Left lung (tissue), 4 donors: ENCODE measurements at regions not wholly inside any gene's neighbourhood (a gene's known extent, or its start where the extent isn't known, plus 50 kb on each side); places are given as distances from the start of the nearest gene placed in this dataset.
"Not testable (repeated sequence)": the region's sequence is repeated elsewhere in the genome, so short reads cannot be mapped to it uniquely, and the experiment has no call there.

Experiments
- ATAC-seq: fragments of 200-7000 bp; cut with Tn5 transposase; one replicate; pipeline ENCODE4 v1.9.1; 2020; ENCODE audit warnings: moderate library complexity
- DNase-seq, 4 donors: peaks; one replicate each; pipeline ENCODE4 v3.0.0-alpha.2; 2013 to 2020
- H3K27ac ChIP-seq, 2 donors: fragments of 200-600 bp; sonication (generic) in 1 of 2; one replicate each; pipeline versions ENCODE4 v1.5.0 to v1.8.0; 2020 to 2021
- H3K27me3 ChIP-seq, 2 donors: fragments of 200-600 bp; sonication (generic) in 1 of 2; one replicate each; pipeline versions ENCODE4 v1.5.0 to v1.8.0; 2020 to 2021
- H3K36me3 ChIP-seq, 2 donors: fragments of 200-600 bp; sonication (generic) in 1 of 2; one replicate each; pipeline versions ENCODE4 v1.5.0 to v1.8.0; 2020 to 2021
- H3K4me1 ChIP-seq, 2 donors: fragments of 200-600 bp; one replicate each; pipeline ENCODE4 v1.8.0; 2021
- H3K4me3 ChIP-seq, 2 donors: fragments of 200-600 bp; sonication (generic) in 1 of 2; one replicate each; pipeline versions ENCODE4 v1.5.0 to v1.8.0; 2020 to 2021; ENCODE audit warnings: mild to moderate bottlenecking in 1 of 2
- H3K9me3 ChIP-seq, 2 donors: fragments of 200-600 bp; sonication (generic) in 1 of 2; one replicate each; pipeline versions ENCODE4 v1.5.0 to v1.8.0; 2020 to 2021
- CTCF ChIP-seq, 2 donors: fragments of 200-600 bp; sonication (generic) in 1 of 2; IDR thresholded peaks; one replicate each; pipeline versions ENCODE4 v1.5.0 to v1.8.0; 2021; ENCODE audit warnings: antibody characterized with exemption in 2 of 2
- intact Hi-C, 2 donors: fragments of 100-400 bp; cut with DNase I; formaldehyde crosslinking; loops; one replicate each; pipeline versions ENCODE4 v1.11.2 to v1.14.2; 2022
- donor health status: DM: no; HTN: yes; CAD: no.
- donor health status: DM: no; HTN: no; CAD: no.

GRCh38 chr12:125544960-125545359, 479.7 kb downstream of the AACS start:
- intact Hi-C loops = no loop called here
- peak; percentile 85 for ATAC-seq

GRCh38 chr12:125549171-125549570, 483.9 kb downstream of the AACS start:
- DNase-seq (no peak), ATAC-seq (no peak)
- Histone ChIP-seq H3K4me3 (no peak overlapping the region), H3K27me3 (no peaks in the 10 kb centered on the region), H3K9me3 (no peaks in the 10 kb centered on the region), H3K4me1 (no peaks in the 10 kb centered on the region), H3K36me3 (no peaks in the 10 kb centered on the region), H3K27ac (no peak overlapping the region)
- no peak for TF ChIP-seq CTCF (IDR thresholded peaks at IDR 0.05)
- intact Hi-C loops = no loop called here

More at GRCh38 chr12:125544960-125545359, 479.7 kb downstream of the AACS start:
- Histone ChIP-seq H3K9me3 (no peaks in the 10 kb centered on the region), H3K4me3 (no peak overlapping the region), H3K27ac (no peak overlapping the region), H3K4me1 (no peaks in the 10 kb centered on the region), H3K27me3 (no peaks in the 10 kb centered on the region), H3K36me3 (no peaks in the 10 kb centered on the region)
- TF ChIP-seq CTCF (IDR thresholded peaks at IDR 0.05) = no peak
- DNase-seq = no peak

- no peaks in the 10 kb centered on the region for H3K36me3 ChIP-seq
- no peaks in the 10 kb centered on the region for H3K9me3 ChIP-seq
- H3K27me3 ChIP-seq = no peaks in the 10 kb centered on the region
- ATAC-seq (no peak), DNase-seq (no peak)
- no peaks in the 10 kb centered on the region for H3K4me1 ChIP-seq
- no peak overlapping the region for H3K4me3 ChIP-seq
- H3K27ac ChIP-seq = no peak overlapping the region
- intact Hi-C loops = no loop called here
- TF ChIP-seq CTCF (IDR thresholded peaks at IDR 0.05) = no peak
These were observed 484.6 kb downstream of the AACS start for GRCh38 chr12:125549836-125550235.

- H3K9me3 ChIP-seq = no peaks in the 10 kb centered on the region
- TF ChIP-seq CTCF (IDR thresholded peaks at IDR 0.05) = no peak
- no peaks in the 10 kb centered on the region for H3K27me3 ChIP-seq
- H3K27ac ChIP-seq = no peak overlapping the region
- H3K4me3 ChIP-seq = no peak overlapping the region
- H3K36me3 ChIP-seq = no peaks in the 10 kb centered on the region
- DNase-seq = no peak
- no peaks in the 10 kb centered on the region for H3K4me1 ChIP-seq
- no peak for ATAC-seq
- intact Hi-C loops = no loop called here
These were observed 487.1 kb downstream of the AACS start for GRCh38 chr12:125552295-125552694.

GRCh38 chr12:125561008-125561407, 495.8 kb downstream of the AACS start:
- H3K4me1 ChIP-seq, DNase-seq, H3K27ac ChIP-seq, H3K36me3 ChIP-seq, H3K4me3 ChIP-seq, ATAC-seq, H3K9me3 ChIP-seq, H3K27me3 ChIP-seq, intact Hi-C loops: not testable (repeated sequence)

- peaks cover 0 to 7% of the 10 kb centered on the region in 2 donors for H3K9me3 ChIP-seq
- no peak for ATAC-seq
- H3K4me1 ChIP-seq = no peaks in the 10 kb centered on the region
- TF ChIP-seq CTCF (IDR thresholded peaks at IDR 0.05) = no peak
- no peak overlapping the region for H3K4me3 ChIP-seq
- H3K36me3 ChIP-seq = no peaks in the 10 kb centered on the region
- no peaks in the 10 kb centered on the region for H3K27me3 ChIP-seq
- intact Hi-C loops = no loop called here
- H3K27ac ChIP-seq = no peak overlapping the region
- DNase-seq = no peak
These were observed 499.5 kb downstream of the AACS start for GRCh38 chr12:125564753-125565152.
